GM21381 (cell line): ENCODE measurements at regions not wholly inside any gene's neighbourhood (a gene's known extent, or its start where the extent isn't known, plus 50 kb on each side); places are given as distances from the start of the nearest gene placed in this dataset.

Experiments
- ATAC-seq: cut with Tn5 transposase; IDR thresholded peaks from one replicate; pipeline ENCODE4 v1.9.1; 2021; ENCODE audit warnings: mild to moderate bottlenecking, moderate library complexity; ENCODE audit not compliant: unreplicated experiment

- no peak for ATAC-seq
These were observed 1235.0 kb upstream of the SORCS1 start for GRCh38 chr10:108399465-108399864.

GRCh38 chr10:108393089-108393488 is 1228.6 kb upstream of the SORCS1 start:
- ATAC-seq = no peak

- no peak for ATAC-seq
These were observed 1227.8 kb upstream of the SORCS1 start for GRCh38 chr10:108392286-108392685.

- ATAC-seq = no peak
These were observed 1224.2 kb upstream of the SORCS1 start for GRCh38 chr10:108388706-108389105.

- ATAC-seq = no peak
These were observed 1221.5 kb upstream of the SORCS1 start for GRCh38 chr10:108385963-108386362.

DNA sequence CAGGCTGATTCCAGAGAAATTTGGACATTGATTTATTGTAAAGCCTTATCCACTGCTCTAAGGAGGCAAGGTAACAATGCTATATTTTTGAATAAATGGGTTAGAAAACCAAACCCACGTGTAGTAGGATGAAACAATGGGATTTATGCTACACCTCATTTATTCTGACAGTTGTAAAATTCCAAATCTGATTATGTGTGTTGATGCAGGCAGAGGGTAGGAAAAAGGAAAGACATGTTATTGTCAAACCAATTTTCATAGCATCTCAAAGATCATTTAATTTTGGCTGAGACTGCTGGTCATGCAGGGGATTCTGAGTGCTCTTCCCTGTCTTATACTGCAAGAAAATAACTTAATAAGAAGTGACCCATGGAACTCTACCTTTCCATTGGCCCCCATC is 1219.9 kb upstream of the SORCS1 start:
- ATAC-seq = no peak

DNA sequence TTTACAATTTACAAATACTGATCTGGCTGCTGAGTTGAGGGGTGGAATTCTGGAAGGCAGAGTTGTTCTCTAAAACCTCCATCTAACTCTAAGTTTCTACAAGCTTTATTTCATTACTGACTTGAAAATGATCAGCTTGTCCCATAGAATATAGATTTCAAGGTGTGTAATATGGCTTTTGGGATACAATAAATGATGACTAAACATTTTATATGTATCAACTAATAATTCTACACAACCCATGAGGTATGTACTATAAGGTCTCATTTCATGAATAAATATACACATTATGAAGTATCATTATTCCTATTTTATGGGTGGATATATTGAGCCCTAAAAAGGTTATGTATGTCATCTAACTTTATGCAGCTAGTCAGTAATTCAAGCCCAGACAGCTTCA is 1214.3 kb upstream of the SORCS1 start:
- ATAC-seq = no peak

- ATAC-seq = no peak
These were observed 1211.2 kb upstream of the SORCS1 start for GRCh38 chr10:108375691-108376090.

DNA sequence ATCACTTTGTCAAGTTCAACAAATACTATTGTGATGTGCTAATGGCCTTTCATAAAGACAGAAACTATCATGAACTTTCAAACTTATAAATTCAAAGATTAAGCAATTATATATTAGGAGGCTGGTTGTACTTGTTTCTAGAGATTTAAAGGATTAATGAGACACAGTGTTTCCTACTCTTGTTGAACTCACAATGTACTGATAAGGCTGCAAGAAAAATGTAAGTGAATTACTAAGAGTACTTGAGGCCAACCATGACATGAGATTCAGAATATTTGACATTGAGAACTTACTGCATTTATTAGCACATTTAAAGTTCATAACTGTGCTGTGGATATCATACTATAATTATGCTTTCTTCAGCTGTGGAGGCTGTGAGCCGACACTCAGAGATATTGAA is 1210.5 kb upstream of the SORCS1 start:
- ATAC-seq = no peak

DNA sequence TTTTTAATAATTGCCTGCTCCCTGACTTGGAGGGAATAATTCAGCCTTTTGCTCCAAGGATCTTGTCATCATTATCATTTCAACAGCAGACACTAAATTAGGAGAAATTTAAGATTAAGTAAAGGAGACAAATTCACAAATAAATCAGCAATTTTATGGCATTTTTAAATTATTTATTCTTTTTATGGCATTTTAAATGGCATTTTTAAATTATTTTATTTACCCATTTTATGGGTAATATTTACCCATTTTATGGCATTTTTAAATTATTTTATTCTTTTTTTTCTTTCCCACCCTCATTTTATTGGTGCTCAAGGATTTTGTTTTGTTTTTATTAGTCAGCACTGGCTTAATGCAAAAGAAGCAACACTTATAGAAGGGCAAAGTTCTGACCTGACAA is 1201.0 kb upstream of the SORCS1 start:
- ATAC-seq = no peak

DNA sequence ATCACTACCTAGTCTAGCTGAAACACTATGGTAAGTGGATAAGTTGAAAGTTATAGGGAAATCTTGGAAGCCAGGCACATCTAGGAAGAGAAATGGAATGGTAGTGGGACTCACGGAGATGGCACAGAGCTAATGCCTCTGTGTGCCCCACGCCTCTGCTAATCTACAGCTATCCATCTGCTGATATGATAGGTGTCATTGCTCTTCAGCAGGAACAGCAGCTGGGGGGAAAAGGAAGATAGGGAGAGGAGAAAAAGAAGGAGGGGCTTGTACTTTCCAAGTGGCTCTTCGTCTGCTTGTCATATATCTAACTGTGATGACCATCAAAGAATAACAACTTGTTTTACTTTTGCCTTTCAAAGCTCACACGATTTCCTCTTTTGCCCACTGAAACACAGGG is 1199.1 kb upstream of the SORCS1 start:
- no peak for ATAC-seq

DNA sequence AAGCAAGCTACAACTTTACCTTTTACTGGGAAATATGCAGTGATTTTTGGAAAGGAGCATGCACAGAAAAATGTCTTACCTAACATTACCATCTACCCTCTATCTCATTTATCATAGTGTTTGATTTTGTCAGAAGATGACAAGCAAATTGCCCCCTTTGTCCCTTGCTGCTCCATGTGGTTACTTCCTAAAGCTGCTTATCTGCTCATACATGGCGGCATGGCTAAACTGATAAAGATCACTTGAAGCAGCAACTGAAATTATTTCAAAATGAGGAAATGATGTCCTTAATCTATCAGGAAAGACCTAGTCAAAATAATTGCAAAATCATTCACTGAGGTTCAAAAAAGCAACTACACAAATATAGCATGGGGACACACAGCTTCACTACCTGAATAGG is 1198.5 kb upstream of the SORCS1 start:
- ATAC-seq = no peak

DNA sequence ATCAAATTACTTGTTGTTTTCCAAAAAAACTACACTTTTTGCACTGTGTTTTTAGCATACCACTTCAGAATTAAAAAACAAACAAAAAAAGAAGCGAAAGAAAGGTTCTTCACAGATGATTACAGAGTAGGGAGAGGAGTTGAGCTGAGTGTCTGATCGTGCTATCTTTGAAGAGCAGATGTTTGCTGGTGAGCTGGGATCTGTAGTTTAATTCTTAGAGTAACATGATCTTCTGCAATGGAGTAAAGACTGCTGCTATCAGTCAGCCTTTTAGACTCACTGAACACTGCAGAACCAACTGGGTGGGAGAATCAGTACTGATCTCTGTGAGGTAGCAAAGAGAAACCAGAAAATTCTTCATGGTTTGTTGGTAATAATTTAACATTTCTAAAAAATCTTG is 1197.8 kb upstream of the SORCS1 start:
- no peak for ATAC-seq

GRCh38 chr10:108360187-108360586 is 1195.7 kb upstream of the SORCS1 start:
- ATAC-seq = no peak

- peak; percentile 60 for ATAC-seq
These were observed 1194.4 kb upstream of the SORCS1 start for GRCh38 chr10:108358912-108359311.

GRCh38 chr10:108352771-108353170 is 1188.3 kb upstream of the SORCS1 start:
- no peak for ATAC-seq

DNA sequence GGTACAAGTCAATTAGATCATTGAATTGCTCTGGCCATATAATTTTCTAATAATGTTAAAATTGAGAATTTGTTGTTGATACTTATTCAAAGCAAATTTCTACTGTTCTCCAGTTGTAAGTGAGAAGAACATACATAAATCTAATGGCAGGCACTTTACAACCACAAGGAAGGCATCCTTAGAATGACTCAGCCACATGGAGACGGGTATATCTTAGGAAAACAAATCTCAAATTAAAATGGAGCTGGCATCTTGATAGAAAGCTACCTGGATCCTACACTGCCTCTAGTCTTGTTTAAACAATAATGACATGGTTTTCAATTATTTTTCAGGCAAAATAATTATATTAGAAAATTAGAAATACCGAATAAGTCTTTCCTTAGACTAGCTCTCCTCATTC is 1183.7 kb upstream of the SORCS1 start:
- no peak for ATAC-seq

DNA sequence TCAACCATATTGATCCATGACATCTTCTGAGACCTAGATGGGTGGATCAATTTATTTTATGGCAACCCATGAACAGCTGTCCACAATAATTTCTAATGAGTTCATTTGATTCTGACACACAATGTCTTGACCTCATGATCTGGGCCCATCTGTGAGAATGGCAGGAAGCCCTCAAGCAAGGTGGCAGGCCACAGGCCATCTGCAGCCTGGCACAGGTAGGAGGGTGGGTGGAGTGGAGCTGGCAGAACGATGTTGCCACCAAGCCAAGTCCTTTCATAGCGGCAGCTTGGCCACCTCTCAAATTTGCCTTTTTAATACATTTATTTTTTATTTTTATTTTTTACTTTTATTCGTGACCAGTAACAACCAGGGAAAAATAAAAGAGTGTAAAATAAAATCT is 1181.6 kb upstream of the SORCS1 start:
- no peak for ATAC-seq

GRCh38 chr10:108338146-108338545 is 1173.6 kb upstream of the SORCS1 start:
- ATAC-seq = no peak

DNA sequence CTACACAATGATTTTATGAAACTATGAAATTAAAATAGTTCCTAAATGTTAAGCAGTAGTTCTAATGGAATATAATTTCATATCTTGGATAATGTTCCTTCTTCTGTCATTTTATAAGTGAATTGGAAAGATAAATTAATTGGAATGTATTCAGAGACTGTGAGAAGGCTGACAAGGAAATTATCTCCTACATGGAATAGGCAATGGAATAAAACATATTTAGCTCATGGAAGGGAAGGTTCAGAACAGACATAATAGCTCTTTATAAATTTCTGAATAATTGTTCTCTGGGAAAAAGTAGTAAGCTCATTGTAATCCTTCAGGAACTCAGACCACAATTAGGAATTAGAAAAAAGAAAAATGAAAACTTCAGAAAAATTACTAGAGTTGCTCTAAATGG is 1172.3 kb upstream of the SORCS1 start:
- no peak for ATAC-seq

GRCh38 chr10:108327706-108328105 is 1163.2 kb upstream of the SORCS1 start:
- no peak for ATAC-seq

GRCh38 chr10:108323274-108323798 is 1158.8 kb upstream of the SORCS1 start:
- ATAC-seq = no peak

GRCh38 chr10:108319434-108320222 is 1155.1 kb upstream of the SORCS1 start:
- ATAC-seq = no peak
